ENCODE measurements at regions not wholly inside any gene's neighbourhood (a gene's known extent, or its start where the extent isn't known, plus 50 kb on each side); places are given as distances from the start of the nearest gene placed in this dataset.

GRCh38 chr2:128805918-128806317 is 487.2 kb upstream of the HS6ST1 start:
- intact Hi-C loops (cut with DNase I), result no loop called here
- DNase-seq, result no peak
- H3K4me1 ChIP-seq, result no peaks in the 10 kb centered on the region
- no peak for ATAC-seq
- TF ChIP-seq, protein P1, sequence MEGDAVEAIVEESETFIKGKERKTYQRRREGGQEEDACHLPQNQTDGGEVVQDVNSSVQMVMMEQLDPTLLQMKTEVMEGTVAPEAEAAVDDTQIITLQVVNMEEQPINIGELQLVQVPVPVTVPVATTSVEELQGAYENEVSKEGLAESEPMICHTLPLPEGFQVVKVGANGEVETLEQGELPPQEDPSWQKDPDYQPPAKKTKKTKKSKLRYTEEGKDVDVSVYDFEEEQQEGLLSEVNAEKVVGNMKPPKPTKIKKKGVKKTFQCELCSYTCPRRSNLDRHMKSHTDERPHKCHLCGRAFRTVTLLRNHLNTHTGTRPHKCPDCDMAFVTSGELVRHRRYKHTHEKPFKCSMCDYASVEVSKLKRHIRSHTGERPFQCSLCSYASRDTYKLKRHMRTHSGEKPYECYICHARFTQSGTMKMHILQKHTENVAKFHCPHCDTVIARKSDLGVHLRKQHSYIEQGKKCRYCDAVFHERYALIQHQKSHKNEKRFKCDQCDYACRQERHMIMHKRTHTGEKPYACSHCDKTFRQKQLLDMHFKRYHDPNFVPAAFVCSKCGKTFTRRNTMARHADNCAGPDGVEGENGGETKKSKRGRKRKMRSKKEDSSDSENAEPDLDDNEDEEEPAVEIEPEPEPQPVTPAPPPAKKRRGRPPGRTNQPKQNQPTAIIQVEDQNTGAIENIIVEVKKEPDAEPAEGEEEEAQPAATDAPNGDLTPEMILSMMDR (IDR thresholded peaks at IDR 0.05), result no peak
- H3K9me3 ChIP-seq, result peaks cover 0 to 3% of the 10 kb centered on the region in 2 donors
- H3K27ac ChIP-seq, result no peak overlapping the region
- no peak overlapping the region for H3K4me3 ChIP-seq
- no peaks in the 10 kb centered on the region for H3K27me3 ChIP-seq
- H3K36me3 ChIP-seq, result no peaks in the 10 kb centered on the region

DNA sequence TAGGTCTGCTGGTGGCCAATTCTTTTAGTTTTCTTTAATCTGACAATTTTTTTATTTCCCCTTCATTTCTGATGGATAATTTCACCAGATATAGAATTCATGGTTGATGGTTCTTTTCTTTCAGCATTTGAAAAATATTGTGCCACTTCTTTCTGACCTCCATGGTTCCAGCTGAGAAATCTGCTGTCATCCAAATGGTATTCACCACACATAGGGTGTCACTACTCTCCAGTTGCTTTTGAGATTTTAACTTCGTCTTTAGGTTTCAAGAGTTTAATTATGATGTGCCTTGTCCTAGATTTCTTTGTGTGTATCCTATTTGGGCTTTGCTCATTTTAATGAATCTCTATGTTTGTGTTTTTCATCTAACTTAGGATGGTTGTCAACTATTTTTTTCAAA is 488.6 kb upstream of the HS6ST1 start:
- Histone ChIP-seq H3K4me3 (no peak overlapping the region), H3K9me3 (peaks cover 0 to 3% of the 10 kb centered on the region in 2 donors), H3K36me3 (no peaks in the 10 kb centered on the region), H3K4me1 (no peaks in the 10 kb centered on the region), H3K27me3 (no peaks in the 10 kb centered on the region), H3K27ac (no peak overlapping the region)
- intact Hi-C loops (cut with DNase I), result no loop called here
- ATAC-seq, result no peak
- TF ChIP-seq, protein P1 (IDR thresholded peaks at IDR 0.05), result no peak
- DNase-seq, result no peak

DNA sequence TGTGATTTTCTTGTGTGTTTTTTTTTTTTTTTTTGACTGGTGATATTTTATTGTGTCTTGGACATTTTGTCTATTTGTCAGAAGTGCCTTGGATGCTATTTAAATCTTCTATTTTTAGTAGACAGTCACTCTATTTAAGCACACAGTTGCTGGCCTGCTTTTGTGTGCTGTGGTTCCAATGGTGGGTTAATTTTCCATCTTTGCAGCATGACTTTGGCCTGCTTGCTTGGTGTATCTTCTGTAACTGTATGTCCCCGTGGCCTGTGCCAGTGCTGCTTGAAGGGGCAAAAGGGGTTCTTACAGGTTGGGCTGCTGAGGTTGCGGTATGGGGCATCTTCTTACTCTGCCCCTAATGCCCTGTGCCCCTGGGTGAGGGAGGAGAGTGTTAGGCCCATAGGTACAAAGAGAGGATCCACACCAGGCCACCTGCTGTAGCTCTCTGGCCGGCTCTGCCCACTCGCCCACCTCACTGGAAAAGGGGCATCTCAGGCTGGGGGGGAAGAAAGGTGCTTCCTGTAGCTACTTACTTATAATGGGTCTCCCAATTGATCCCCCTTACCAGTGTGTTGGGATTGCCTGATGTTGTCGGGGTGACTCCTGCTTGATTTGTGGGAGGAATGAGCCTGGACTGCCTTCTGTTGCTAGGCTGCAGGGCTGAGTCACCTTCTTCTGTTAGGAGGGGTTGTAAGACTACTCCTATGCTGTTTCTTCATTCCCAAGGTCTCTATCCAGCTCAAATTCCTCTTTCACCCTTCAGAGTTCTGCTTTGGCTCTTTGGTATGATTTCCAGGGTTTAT is 490.0 kb upstream of the HS6ST1 start:
- DNase-seq (no peak), ATAC-seq (peak; percentile 78)
- peaks cover 0 to 3% of the 10 kb centered on the region in 2 donors for H3K9me3 ChIP-seq
- H3K36me3 ChIP-seq, result no peaks in the 10 kb centered on the region
- TF ChIP-seq, protein P1 (IDR thresholded peaks at IDR 0.05), result no peak
- intact Hi-C loops (cut with DNase I), result no loop called here
- H3K27me3 ChIP-seq, result no peaks in the 10 kb centered on the region
- no peak overlapping the region for H3K4me3 ChIP-seq
- H3K27ac ChIP-seq, result no peak overlapping the region
- no peaks in the 10 kb centered on the region for H3K4me1 ChIP-seq

GRCh38 chr2:128809259-128809636 is 490.6 kb upstream of the HS6ST1 start:
- Histone ChIP-seq H3K27me3 (no peaks in the 10 kb centered on the region), H3K9me3 (peaks cover 0 to 3% of the 10 kb centered on the region in 2 donors), H3K36me3 (no peaks in the 10 kb centered on the region), H3K4me1 (no peaks in the 10 kb centered on the region), H3K27ac (no peak overlapping the region), H3K4me3 (no peak overlapping the region)
- DNase-seq, result no peak
- intact Hi-C loops (cut with DNase I), result no loop called here
- TF ChIP-seq, protein P1 (IDR thresholded peaks at IDR 0.05), result no peak
- ATAC-seq, result peak; percentile 51

GRCh38 chr2:128809880-128810279 is 491.2 kb upstream of the HS6ST1 start:
- Histone ChIP-seq H3K27ac (no peak overlapping the region), H3K27me3 (no peaks in the 10 kb centered on the region), H3K4me3 (no peak overlapping the region), H3K9me3 (peaks cover 0 to 3% of the 10 kb centered on the region in 2 donors), H3K4me1 (no peaks in the 10 kb centered on the region), H3K36me3 (no peaks in the 10 kb centered on the region)
- TF ChIP-seq, protein P1 (IDR thresholded peaks at IDR 0.05), result no peak
- intact Hi-C loops (cut with DNase I), result no loop called here
- DNase-seq, result no peak
- ATAC-seq, result no peak
